ENCODE measurements at regions not wholly inside any gene's neighbourhood (a gene's known extent, or its start where the extent isn't known, plus 50 kb on each side); places are given as distances from the start of the nearest gene placed in this dataset.

DNA sequence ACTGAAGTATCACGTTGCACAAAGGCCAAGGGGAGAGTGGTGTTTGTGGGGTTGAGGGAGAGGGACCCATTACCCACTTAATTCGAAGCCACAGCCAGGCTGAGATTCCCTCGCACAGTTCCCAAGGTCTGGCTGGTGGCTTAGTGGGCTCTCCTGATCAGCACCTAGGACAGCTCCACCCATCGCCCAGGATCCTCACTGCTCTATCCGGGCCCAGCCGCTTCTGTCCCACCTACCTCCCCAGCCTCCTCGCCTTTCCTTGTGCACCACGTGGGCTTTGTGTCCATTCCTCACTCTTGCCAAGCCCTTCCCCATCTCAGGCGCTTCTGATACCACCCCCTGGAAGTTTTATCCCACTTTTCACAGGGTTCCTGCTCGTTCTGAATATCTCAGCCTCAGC, 163.5 kb downstream of the CCT6B start (continued):
- TF ChIP-seq FOXO1 (CRISPR knock-in tag; IDR thresholded peaks at IDR 0.05) (no peak), HCFC1 (IDR thresholded peaks at IDR 0.05; ENCODE audit: low read depth, low read length) (no peak), HMG20A (CRISPR knock-in tag; IDR thresholded peaks at IDR 0.05; ENCODE audit: borderline replicate concordance) (no peak), DNMT1 (CRISPR knock-in tag; IDR thresholded peaks at IDR 0.05) (no peak), MIER2 (CRISPR knock-in tag; IDR thresholded peaks at IDR 0.05) (peak; percentile 95), ERF (CRISPR knock-in tag; IDR thresholded peaks at IDR 0.05) (0 out of 2 replicates have a peak, but pooled peaks have one; percentile 45), SRSF1 (optimal IDR thresholded peaks at IDR 0.05; ENCODE audit: low read depth, low read length) (no peak), ZNF317 (CRISPR knock-in tag; IDR thresholded peaks at IDR 0.05) (no peak), WIZ (CRISPR knock-in tag; IDR thresholded peaks at IDR 0.05) (peak; percentile 68; the same call in 1 of the 2 replicates), BHLHE40 (IDR thresholded peaks at IDR 0.05; ENCODE audit: low read length) (no peak), ZMAT3 (CRISPR knock-in tag; conservative IDR thresholded peaks at IDR 0.05) (no peak)
- TF ChIP-seq, protein P1, sequence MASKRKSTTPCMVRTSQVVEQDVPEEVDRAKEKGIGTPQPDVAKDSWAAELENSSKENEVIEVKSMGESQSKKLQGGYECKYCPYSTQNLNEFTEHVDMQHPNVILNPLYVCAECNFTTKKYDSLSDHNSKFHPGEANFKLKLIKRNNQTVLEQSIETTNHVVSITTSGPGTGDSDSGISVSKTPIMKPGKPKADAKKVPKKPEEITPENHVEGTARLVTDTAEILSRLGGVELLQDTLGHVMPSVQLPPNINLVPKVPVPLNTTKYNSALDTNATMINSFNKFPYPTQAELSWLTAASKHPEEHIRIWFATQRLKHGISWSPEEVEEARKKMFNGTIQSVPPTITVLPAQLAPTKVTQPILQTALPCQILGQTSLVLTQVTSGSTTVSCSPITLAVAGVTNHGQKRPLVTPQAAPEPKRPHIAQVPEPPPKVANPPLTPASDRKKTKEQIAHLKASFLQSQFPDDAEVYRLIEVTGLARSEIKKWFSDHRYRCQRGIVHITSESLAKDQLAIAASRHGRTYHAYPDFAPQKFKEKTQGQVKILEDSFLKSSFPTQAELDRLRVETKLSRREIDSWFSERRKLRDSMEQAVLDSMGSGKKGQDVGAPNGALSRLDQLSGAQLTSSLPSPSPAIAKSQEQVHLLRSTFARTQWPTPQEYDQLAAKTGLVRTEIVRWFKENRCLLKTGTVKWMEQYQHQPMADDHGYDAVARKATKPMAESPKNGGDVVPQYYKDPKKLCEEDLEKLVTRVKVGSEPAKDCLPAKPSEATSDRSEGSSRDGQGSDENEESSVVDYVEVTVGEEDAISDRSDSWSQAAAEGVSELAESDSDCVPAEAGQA (IDR thresholded peaks at IDR 0.05; ENCODE audit: low read depth) = no peak
- TF ChIP-seq, protein P1 (CRISPR knock-in tag; IDR thresholded peaks at IDR 0.05; ENCODE audit: borderline replicate concordance) = 0 out of 2 replicates have a peak, but pooled peaks have one; percentile 37
- TF ChIP-seq, protein P2, sequence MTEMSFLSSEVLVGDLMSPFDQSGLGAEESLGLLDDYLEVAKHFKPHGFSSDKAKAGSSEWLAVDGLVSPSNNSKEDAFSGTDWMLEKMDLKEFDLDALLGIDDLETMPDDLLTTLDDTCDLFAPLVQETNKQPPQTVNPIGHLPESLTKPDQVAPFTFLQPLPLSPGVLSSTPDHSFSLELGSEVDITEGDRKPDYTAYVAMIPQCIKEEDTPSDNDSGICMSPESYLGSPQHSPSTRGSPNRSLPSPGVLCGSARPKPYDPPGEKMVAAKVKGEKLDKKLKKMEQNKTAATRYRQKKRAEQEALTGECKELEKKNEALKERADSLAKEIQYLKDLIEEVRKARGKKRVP (CRISPR knock-in tag; IDR thresholded peaks at IDR 0.05) = no peak
